Activated T-cell treated with anti-CD3 and anti-CD28 coated beads, Interleukin-2, amount 50 U/mL, for 48 hours (primary cell): ENCODE measurements at regions not wholly inside any gene's neighbourhood (a gene's known extent, or its start where the extent isn't known, plus 50 kb on each side); places are given as distances from the start of the nearest gene placed in this dataset.
"Not testable (repeated sequence)": the region's sequence is repeated elsewhere in the genome, so short reads cannot be mapped to it uniquely, and the experiment has no call there.

Experiments used
- DNase-seq, 2 experiments: peaks; one replicate each; pipeline ENCODE4 v3.0.0-alpha.2; 2020

DNA sequence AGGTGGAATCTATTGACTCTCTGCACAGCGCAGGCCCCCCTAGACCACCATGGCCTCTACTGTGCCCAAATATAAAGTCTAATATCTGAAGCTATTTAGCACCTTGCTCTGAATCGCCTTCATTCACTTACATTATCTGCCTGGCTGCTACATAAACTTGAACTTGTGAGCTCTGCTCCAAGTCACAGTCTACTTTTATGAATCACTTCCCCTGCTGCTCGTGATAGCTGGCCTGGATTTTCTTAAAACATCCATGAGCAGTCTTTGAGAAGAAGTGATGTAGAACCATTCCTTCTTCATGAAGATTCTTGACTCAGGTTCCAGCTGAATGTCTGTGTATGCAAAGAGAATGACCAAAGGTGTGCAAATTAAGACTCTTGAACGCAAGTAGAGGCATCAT is 359.5 kb downstream of the RND3 start:
- DNase-seq, result no peak

DNA sequence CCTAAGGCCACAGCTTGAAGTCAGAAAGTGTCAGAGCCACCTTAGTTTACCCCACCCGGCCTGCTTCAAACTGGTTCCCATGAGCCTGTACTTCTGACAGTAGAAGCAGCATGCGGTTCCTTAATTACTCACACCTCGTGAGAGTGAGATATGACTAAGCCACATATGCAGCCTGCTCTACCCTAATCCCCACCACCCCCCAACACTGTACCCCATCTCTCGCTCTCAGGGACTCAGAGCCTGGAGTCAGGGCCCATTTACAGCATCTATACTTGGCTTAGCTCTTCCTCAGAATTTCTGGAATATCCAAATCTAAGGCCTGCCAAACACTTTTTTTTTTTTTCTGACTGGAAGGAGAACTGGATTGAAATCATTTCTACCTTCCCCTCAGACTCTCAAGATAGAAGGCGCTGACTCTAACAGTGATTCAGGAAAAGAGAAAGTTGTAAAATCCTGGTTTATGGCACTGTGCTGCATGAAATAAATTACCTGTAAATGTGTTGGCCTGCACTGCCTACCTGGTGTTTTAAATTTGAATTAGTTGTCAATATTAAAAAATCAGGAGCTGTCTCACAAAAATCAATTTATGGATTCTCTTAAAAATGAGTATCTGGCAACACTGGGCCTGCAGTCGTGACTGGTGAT is 360.0 kb downstream of the RND3 start:
- no peak for DNase-seq

DNA sequence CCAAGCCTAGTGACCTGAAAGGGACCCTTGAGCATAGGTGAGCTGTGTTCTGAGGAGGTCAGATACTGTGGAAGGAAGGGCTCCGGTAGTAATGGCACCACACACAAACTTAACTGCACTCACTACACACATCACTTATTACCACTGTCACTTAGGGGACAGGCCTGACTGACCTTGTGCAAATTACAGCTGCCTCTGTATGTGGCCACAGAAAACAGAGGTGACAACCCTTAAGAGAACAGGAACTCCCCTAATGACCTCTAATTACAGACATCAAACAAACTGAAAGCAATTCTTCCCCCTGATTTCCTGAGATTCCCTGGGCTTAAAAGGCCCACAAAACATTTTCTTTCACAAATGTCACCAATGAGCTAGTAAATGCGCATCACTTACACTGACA is 360.6 kb downstream of the RND3 start:
- DNase-seq, result no peak

DNA sequence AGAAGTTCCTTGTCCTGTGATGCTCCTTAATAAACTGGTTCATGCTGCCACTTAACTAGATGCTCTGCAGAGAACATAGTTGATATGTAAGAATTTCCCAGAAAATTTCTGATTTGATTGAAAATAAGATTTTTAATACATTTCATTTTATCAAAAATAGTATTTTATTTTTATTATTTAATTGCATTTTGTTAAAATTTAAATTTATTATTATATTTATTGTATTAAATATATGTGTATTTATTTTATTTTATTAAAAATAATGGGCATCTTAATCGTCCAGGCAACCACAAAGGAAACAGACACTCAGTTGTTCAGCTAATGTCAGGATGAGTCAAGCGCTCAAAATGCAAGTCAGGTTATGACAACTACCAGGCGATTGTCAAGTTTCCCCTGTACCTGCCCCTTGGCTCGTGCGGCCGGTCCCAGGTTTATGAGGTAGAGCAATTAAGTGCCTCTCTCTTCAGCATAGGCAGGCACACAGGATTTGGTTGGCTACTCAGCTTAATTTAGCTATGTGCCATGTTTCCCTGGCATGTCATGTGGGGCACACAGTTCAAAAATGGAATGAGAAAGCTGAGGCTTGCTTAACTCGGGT is 361.2 kb downstream of the RND3 start:
- DNase-seq, result no peak

DNA sequence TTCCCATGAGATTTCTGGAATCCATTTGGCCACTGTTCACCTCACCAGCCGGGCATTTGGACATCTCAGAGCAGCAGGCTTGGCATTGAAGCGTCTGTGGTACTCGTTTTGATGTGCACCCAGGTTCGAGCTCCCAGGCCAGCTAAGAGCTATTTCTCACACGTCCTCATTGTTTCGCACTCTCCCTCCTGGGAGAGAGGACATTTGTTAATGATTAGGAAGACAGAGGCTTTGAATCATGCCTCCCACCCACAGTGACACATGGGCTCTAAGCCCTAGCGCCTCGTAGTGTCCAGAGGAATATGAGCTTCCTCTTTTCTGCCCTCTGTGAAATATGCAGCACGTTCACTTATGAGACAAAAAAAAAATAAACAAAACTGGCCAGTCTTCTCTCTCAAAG is 361.8 kb downstream of the RND3 start:
- no peak for DNase-seq

DNA sequence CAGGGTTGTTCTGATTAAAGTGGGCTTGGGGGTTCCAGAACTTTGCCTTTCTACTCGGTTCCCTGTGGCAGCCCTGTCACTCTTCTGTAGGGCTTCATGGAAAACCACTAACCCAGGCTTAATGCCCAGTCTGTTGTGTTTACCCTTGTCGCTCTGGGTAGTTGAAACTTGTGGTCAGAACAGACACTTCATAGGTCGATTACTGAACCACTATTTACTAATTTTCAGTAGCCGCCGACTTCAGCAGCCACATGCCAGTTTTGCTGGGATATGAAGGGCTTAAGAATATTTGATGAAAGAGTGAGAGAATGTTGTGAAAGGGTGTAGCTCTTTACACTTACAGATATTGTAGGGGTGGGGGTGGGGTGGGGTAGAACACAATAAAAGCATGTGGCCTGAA is 362.3 kb downstream of the RND3 start:
- no peak for DNase-seq

DNA sequence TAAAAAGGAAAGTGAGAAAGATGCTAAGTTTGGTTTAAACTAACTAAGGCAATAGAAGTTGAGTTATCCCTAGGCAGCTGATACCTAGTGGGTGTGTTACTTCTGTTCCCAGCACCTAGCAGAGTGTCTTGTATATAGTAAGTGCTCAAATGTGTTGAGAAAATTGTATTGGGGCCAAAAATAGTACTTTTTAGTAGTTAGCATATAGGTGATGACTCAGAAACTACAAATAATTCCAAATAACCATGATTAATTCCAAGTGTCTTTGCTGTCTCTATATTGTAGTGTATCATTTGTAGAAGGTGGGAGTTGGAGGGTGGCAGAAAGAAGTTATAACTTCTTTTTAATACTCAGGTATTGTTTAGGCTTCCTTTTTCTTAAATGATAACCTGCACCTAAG is 362.7 kb downstream of the RND3 start:
- DNase-seq, result no peak

DNA sequence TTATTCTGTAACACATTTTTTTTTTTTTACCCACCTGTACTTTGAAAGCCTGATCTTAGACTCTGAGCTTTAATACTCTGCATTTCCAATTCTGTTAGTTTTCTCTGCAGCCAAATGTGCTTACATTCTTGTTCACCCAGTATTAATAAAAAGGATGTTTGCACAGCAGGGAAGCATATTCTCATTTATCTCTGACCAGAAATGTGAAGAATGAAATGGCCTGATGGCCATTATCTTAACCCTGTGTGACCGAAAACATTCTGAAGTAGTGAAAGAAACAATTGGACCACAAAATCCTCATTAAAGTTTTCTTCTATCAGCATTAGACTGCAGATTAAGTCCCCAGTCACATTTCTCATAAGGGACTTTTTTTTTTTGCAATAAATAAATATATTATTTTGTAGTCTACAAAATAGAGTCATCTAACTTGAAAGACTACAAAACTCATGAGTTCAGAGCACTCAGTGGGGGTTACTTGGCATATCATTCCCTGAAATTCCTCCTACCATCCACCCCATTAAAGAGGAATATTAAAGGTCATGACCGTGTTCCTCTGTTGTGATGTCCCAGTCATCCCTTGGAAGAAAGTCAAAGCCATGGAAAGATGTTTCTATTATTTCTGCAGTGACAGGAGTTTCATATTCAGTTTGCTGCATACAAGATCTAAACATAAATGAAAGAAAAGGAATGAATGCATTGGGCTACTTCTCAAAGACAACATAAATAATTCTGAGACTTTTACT is 364.4 kb downstream of the RND3 start:
- DNase-seq, result no peak

DNA sequence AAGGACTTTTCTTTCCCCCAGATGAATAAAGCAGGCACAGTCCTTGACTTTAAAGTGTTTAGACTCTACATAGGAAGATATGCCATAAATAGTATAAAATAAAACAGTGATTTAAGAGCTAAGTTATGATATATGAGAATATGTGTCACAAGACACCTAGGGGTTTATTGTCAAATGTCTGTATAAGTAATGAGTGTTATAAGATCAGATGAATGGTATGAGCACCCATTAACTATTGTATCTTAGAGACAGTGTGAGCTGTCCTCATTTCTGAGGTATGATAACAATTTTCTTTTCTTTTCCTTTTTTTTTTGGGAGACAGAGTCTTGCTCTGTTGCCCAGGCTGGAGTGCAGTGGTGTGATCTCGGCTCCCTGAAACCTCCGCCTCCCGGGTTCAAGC is 365.3 kb downstream of the RND3 start:
- no peak for DNase-seq

DNA sequence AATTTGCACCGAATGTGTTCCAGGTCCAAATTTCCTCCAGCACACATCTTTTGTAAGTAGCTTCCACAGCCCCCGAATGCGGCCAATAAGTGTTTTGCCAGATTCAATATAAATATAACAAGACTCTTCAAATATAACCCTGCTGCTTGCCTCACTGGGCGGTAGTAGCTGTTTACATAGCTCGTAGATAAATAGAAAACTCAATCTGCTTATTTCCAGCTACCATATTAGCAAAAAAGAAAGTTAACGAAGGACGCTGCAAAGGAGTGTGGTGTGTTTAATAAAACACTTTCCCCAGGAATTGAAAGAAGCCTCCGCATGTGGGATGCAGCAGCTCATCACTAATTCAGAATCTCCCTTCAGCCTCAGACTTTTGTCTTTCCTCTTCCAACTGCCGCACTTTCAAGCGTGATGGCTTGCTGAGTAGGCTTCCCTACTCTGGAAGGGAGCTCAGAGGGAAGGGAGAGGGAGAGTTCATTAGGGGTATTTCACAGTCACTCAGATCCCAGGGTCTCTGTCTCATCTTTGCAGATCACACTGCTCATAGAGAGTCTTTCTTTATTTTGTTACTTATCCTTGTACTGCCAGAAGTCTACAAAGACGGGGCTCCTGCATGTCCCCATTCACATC is 367.0 kb downstream of the RND3 start:
- no peak for DNase-seq

DNA sequence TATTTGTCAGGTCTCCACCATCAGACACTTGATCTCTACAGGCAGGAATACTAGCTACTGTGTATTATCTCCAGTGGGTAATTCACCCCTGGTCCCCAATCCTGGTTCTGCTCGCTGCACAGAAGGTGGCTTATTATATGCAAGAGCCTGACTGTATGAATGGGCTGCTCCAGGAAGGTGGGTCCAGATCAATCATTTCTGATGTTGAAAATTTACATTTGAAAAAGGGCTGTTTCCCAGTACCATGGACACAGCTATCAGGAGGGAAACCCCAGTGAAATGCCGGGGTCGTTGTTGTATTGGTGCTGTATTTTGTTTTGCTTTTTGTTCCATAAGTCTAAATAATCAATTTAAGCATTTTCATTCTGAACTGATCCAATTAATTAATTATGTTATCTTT is 367.6 kb downstream of the RND3 start:
- no peak for DNase-seq

DNA sequence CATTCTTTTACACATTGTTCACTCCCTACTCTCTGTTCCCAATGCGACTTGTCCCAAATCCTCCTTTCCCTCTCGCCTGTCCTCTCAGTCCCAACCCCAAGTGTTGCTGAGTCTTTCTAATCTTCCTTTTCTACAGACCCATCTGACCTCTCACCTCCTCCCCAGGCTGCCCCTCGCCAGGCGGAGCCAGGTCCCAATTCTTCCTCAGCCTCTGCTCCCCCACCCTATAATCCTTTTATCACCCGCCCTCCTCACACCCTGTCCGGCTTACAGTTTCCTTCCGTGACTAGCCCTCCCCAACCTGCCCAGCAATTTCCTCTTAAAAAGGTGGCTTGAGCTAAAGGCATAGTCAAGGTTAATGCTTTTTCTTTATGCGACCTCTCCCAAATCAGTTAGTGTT is 373.4 kb downstream of the RND3 start:
- DNase-seq, result not testable (repeated sequence)

DNA sequence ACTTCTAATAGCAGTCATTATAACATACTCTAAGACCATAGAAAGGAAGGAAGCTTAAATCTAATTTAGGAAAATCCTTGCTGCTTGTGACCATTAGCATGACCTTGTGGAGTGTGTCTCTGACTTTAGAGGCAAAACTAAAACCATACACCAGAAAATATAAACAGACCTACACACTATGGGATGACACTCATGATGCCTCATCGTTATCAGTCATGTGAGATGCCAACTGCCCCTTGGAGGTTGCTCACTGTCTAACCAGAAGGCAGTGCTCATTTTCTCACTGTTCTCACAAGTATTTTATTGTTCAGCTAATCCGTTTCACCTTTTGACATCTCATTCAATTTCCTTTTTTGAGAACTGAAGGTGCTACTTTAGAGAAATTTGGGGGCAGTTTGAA is 376.9 kb downstream of the RND3 start:
- DNase-seq, result no peak

DNA sequence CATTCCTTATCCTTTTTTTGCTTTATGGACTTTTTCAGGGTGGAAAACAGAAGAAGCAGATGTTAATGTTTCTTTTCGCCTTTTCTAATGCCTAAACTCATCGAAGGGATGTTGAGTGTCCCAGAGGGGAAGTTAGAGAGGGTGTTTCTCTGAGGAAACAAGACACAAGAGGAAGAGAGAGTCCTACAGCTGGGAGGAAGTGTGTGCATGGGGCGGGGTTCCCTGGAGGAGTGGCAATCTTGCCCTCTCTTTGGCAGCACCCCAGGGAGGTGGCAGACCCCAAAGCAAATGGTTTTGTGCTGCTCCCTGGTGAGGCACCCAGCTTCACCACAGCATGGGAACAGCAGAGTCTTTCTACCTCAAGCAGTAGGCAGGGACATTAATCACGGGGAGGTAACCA is 377.6 kb downstream of the RND3 start:
- DNase-seq, result no peak

DNA sequence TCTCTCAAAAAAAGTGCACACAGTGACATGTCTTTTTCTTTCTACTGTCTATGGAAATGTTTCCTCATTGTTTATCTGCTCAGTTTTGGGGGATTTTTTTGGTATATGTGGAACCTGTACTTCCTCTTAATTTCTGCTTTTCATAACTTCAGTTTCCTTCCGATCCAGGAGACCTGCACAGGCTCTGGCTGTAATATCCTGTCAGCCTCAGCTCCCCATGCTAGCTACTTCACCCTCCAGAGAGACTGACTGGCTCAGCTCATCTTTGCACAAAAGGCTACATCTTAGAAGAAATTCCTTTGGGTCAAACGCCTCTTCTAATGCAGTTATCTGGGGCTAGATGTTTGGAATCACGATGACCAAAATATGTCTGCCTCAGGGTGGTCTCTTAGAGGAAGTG is 378.4 kb downstream of the RND3 start:
- DNase-seq, result no peak

DNA sequence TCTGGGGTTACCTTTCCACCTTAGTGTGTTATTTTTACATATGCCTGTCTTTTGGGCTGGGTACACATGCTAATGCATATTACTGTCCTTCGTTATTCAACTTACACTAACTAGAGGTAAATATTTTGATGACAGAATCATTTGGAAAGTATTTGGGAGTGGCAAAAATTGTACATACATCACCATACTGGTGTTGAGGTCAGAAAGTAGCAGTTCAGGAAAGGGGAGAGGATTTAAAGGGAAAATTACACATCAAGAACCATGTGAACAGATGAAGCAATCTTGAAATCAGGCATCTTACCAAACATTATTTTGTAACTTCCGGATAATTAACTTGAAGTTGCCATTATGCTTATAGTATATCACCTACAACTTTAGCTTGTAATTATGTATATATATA is 379.7 kb downstream of the RND3 start:
- DNase-seq, result no peak

DNA sequence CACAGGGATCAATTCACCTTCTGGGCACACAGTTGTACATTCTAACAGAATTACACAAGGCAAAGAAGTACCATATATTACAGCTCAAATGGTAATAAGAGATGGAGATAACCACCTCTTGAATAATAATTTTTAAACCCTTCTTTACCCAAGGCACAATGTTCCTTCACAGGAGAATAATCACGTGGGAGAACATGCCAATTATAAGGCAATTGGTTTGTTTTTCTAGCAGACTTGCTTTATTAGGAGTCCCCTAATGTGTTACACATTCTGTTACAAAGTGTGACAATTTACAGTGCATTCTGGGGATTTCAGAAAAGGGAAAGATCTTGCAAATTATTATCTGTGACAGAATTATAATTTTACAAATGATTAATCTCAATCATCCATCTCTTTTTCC is 380.3 kb downstream of the RND3 start:
- no peak for DNase-seq

DNA sequence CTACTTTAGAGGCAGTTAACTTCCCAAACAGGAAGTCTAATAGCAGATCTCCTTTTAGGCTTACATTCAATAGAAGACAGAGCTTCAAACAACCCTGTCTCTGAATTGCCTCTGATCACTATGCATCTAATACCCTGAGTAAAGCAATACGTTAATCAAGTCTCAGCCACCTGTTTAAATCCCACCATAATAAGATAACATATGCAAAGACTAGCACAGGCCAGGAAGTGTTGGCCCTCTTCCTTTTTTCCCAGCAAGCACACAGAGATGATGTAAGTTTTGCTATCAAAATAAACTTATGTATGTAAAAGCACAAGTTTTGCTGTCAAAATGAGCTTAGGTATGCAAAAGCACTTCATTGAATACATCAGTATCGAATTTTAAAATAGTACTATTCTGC is 385.5 kb downstream of the RND3 start:
- DNase-seq, result no peak

DNA sequence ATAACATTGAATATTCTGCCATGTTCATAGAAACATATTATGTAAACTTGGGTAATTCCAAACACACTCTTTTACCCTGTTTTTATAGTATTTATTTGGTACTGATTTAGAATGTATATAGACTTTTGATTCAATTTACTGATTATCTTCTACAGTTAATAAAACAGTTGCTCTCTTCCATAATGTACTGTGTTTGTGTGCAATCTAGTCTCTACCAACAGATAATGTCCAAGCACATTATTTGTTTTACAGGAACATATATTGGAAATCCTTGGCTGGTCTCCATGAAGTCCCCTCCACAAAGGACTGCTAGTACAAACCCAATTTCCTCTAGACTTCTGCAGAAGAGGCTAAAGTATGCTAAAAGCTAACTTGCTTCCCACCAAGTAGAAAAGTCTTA is 386.6 kb downstream of the RND3 start:
- DNase-seq, result no peak

DNA sequence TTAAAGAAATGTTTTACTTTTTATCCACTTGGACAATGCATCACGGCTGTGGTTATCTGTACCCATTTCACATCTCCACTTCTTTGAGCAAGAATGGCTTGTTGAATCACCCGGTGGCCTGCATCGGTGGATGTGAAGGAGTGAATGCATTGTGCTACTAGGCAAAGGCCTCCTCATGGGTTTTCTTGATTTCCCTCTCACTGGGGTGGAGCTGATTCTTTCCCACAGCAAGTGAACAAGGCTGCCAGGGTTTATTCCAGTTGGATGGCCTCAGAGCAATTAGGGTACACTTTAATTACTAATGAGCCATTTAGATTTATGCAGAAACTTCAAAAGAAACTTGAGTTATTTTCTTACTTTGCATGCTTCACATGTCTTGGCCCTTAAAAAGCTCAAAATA is 387.1 kb downstream of the RND3 start:
- no peak for DNase-seq

DNA sequence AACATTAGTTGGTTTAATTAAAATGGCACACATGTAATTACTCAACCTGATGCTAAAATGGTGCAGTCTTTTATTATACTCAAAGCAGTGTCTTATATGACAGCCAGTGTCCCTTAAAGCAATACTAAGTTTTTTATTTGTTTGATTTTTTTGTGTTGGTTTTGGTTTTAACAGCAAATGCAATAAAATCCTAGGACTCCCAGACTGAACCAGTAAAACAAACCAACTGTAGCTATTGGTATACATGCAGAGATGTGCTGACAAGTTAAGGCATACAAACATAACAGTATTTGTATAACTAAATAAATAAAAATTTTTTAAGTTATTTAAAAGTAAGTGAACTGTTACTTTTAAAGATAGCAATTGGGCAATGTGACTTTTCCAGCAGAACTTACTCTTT is 387.7 kb downstream of the RND3 start:
- no peak for DNase-seq

DNA sequence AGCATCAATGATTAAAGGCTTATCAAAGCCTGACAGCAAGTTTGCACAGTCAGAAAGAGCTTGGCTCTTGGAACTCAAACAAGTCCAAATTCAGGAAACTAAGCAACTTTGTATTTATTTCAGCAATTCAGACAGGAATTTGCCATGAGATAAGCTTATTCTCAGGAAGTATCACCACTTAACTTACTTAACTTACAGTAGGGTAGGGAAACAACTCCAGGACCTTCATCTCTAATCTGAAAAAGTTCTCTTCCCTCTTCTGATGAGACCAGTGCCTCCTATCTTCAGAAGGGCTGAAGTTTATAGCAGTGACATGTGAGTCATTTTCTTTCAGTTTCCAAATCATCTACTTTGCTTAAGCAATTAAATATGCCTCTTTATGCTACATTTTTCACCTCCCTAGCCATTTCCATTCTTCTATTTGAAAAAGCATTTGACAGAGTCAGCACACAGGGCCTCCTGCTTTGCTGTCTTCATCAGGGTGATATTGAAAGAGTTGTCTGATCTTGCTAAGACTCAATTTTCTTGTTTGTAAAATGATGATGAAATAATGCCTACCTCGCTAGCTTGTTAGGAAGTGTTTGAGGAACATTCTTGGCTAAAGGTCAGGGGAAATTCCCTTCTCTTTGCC is 389.5 kb downstream of the RND3 start:
- DNase-seq, result no peak

DNA sequence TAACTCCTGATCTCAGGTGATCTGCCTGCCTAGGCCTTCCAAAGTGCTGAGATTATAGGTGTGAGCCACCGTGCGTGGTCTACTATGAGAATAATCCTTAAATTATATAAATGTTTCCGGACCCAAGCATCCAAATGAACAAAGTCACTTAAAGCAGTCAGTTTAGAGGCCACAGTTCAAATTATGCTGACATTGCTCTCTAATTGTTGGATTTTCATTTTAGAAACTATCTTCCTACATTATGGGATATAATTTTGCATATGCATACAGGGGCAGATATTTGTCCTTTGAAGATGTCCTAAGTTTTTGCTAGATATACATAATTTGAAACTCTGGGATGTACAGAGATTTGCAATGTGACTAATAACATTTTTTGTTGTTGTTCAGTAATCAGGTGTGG is 390.1 kb downstream of the RND3 start:
- no peak for DNase-seq
